Cardiac muscle cell (in vitro differentiated cells and primary cell): ENCODE measurements at regions not wholly inside any gene's neighbourhood (a gene's known extent, or its start where the extent isn't known, plus 50 kb on each side); places are given as distances from the start of the nearest gene placed in this dataset.

Experiments used
- DNase-seq, 2 donors: peaks; one replicate each; pipeline versions ENCODE4 v3.0.0 to v3.0.0-alpha.2; 2010 to 2017; ENCODE audit warnings: low read depth in 1 of 2, low spot score in 1 of 2
- H3K27ac ChIP-seq: fragments of 200-600 bp; sonication (generic); 2 replicates; pipeline ENCODE4 v1.5.1; 2016
- H3K27me3 ChIP-seq: fragments of 200-600 bp; sonication (generic); 2 replicates; pipeline ENCODE4 v1.6.0; 2016; ENCODE audit warnings: control low read depth
- H3K36me3 ChIP-seq: fragments of 200-600 bp; sonication (generic); 2 replicates; pipeline ENCODE4 v1.5.1; 2016; ENCODE audit warnings: control low read depth
- H3K4me1 ChIP-seq: fragments of 200-600 bp; sonication (generic); 2 replicates; pipeline ENCODE4 v1.8.1; 2017; ENCODE audit warnings: low read depth, mild to moderate bottlenecking, mixed run types
- H3K4me3 ChIP-seq: fragments of 200-600 bp; sonication (generic); 2 replicates; pipeline ENCODE4 v1.5.1; 2016; ENCODE audit warnings: mild to moderate bottlenecking
- H3K9me3 ChIP-seq: fragments of 200-600 bp; sonication (generic); 2 replicates; pipeline ENCODE4 v1.5.1; 2017; ENCODE audit warnings: low read depth, mild to moderate bottlenecking, control low read depth
- CTCF ChIP-seq: IDR thresholded peaks from 2 replicates; pipeline ENCODE4 v1.5.1; 2012; ENCODE audit warnings: low read depth, mild to moderate bottlenecking, low read length

GRCh38 chr2:150859162-150859561 lies 371.7 kb upstream of the RND3 start:
- no peak overlapping the region for H3K4me3 ChIP-seq
- H3K9me3 ChIP-seq: no peaks in the 10 kb centered on the region
- no peaks in the 10 kb centered on the region for H3K27me3 ChIP-seq
- TF ChIP-seq CTCF: no peak
- H3K27ac ChIP-seq: no peak overlapping the region
- H3K36me3 ChIP-seq: no peaks in the 10 kb centered on the region
- no peak for DNase-seq
- no peaks in the 10 kb centered on the region for H3K4me1 ChIP-seq

- H3K36me3 ChIP-seq: no peaks in the 10 kb centered on the region
- TF ChIP-seq CTCF: no peak
- H3K9me3 ChIP-seq: no peaks in the 10 kb centered on the region
- H3K4me3 ChIP-seq: no peak overlapping the region
- no peaks in the 10 kb centered on the region for H3K27me3 ChIP-seq
- DNase-seq: no peak
- no peak overlapping the region for H3K27ac ChIP-seq
- H3K4me1 ChIP-seq: no peaks in the 10 kb centered on the region
Observed at GRCh38 chr2:150858382-150858781, 370.9 kb upstream of the RND3 start.

- no peak overlapping the region for H3K27ac ChIP-seq
- H3K36me3 ChIP-seq: no peaks in the 10 kb centered on the region
- H3K4me1 ChIP-seq: no peaks in the 10 kb centered on the region
- H3K4me3 ChIP-seq: no peak overlapping the region
- no peak for DNase-seq
- H3K9me3 ChIP-seq: no peaks in the 10 kb centered on the region
- H3K27me3 ChIP-seq: no peaks in the 10 kb centered on the region
- no peak for TF ChIP-seq CTCF
Observed at GRCh38 chr2:150856596-150857281, 369.3 kb upstream of the RND3 start.

- Histone ChIP-seq H3K36me3 (no peaks in the 10 kb centered on the region), H3K27ac (no peak overlapping the region), H3K9me3 (no peaks in the 10 kb centered on the region), H3K4me3 (no peak overlapping the region), H3K4me1 (no peaks in the 10 kb centered on the region), H3K27me3 (no peaks in the 10 kb centered on the region)
- TF ChIP-seq CTCF: no peak
- DNase-seq: no peak
Observed at GRCh38 chr2:150853263-150853662, 365.8 kb upstream of the RND3 start.

GRCh38 chr2:150850641-150851040 lies 363.2 kb upstream of the RND3 start:
- H3K27me3 ChIP-seq: no peaks in the 10 kb centered on the region
- no peaks in the 10 kb centered on the region for H3K36me3 ChIP-seq
- H3K4me1 ChIP-seq: no peaks in the 10 kb centered on the region
- H3K4me3 ChIP-seq: no peak overlapping the region
- H3K27ac ChIP-seq: no peak overlapping the region
- no peaks in the 10 kb centered on the region for H3K9me3 ChIP-seq
- no peak for DNase-seq
- TF ChIP-seq CTCF: no peak
